ENCODE measurements at regions not wholly inside any gene's neighbourhood (a gene's known extent, or its start where the extent isn't known, plus 50 kb on each side); places are given as distances from the start of the nearest gene placed in this dataset.

DNA sequence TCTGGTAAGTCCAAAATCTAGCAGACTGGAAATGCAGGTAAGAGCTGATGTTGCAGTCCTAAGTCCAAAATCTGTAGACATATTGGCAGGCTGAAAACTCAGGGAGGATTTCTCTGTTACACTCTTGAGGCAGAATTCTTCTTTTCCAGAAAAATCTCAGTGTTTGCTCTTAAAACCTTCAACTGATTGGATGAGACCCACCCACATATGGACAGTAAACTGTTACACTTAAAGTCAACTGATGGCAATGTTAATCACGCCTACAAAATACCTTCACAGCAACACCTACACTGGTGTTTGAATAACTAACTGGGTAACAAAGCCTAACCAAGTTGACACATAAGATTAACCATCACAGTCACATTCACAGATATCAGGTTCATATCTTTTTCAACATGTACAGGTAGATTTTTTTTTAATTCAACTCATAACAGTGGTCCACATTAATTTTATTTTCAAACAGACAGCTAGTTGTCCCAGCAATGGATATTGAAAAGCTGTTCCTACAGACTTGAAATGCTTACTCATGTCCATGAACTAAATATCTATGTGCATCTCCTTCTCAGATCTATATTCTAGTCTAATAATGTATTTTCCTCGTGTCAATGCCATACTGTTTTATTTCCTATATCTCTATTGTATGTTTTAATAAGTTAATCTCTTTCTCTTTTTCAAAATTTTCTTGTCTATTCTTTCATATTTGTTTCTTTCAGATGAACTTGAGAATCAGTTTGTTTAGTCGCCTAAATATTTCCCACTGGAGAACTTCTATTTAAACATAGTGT, 110.1 kb downstream of the TMPRSS5 start (continued):
- TF ChIP-seq IKZF1 (conservative IDR thresholded peaks at IDR 0.05) (no peak), HDAC6 (IDR thresholded peaks at IDR 0.05; ENCODE audit: unreplicated experiment) (no peak)

DNA sequence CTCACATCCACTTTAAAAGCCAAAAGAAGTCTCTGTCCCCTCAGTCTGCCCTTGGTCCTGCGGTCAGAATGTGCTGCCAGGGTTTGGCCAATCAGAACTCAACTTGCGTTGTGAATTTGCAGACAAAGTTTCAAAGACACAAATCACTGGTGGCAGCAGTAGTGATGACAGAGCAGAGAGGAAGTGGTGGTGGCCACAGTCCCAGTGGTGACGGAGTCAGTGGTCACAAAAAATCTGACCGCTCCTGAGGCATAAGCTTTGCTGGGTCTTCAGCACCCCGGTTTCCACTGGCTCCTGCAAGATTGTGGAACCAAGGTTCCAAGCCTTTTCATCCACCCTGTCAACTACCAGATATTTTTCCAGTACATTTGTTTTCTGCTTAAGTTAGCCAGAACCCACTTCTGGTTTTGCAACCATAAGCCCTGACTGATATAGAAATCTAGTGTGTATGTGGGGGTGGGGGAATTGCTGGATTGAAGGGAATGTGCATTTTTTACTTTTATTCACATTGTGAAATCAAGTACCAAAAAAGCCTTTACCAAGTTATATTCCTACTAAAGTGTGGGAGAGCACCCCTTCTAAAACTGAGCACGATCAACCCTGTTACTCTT, 112.3 kb downstream of the TMPRSS5 start:
- Histone ChIP-seq H4K20me1 (ENCODE audit: control insufficient read depth, insufficient read depth) (no peaks in the 10 kb centered on the region), H3K9ac (ENCODE audit: control insufficient read depth, insufficient read depth, low read length) (no peak overlapping the region), H3K27ac (ENCODE audit: control insufficient read depth, insufficient read depth) (no peak overlapping the region), H3K4me2 (ENCODE audit: control insufficient read depth, insufficient read depth) (no peak overlapping the region), H3K36me3 (ENCODE audit: control insufficient read depth in 2 of 2, insufficient read depth in 2 of 2, low read length in 1 of 2) (no peaks in the 10 kb centered on the region), H3K4me3 (no peak overlapping the region), H3K4me1 (ENCODE audit: control insufficient read depth, insufficient read depth, low read length) (no peaks in the 10 kb centered on the region), H2AFZ (ENCODE audit: control insufficient read depth, low read depth, low read length) (no peak overlapping the region), H3K27me3 (replicated peaks in 1 of 2; ENCODE audit: control insufficient read depth in 2 of 2, insufficient read depth in 2 of 2, low read length in 1 of 2) (no peaks in the 10 kb centered on the region; a peak in 1 of 4 replicates), H3K9me3 (replicated peaks; ENCODE audit: control insufficient read depth, insufficient read depth, low read length) (no peaks in the 10 kb centered on the region), H3K79me2 (ENCODE audit: control insufficient read depth, insufficient read depth, low read length) (no peaks in the 10 kb centered on the region)
- ChIA-PET RAD21 (ENCODE audit: unreplicated experiment) (no interaction called here), SMC1A (ENCODE audit: uncharacterized antibody, unreplicated experiment) (no interaction called here), POLR2A (no interaction called here), CTCF (no interaction called here)
- in situ Hi-C loops (cut with MboI) = no loop called here
- FAIRE-seq (no peak), ATAC-seq (peak; percentile 96), DNase-seq (ENCODE audit: low read depth, low spot score) (peak; percentile 25)
- intact Hi-C loops (cut with micrococcal nuclease; ENCODE audit: unreplicated experiment) = no loop called here
- BruUV-seq (replicated peaks) = no TSS peak
- under 1% methylated on average over 6 of the region's 6 CpGs for WGBS (ENCODE audit: insufficient coverage, insufficient replicate concordance, low lambda C conversion rate, missing lambda C conversion rate)
- no peak for TF ChIP-seq ESRRA (IDR thresholded peaks at IDR 0.05; ENCODE audit: low read length)
- no peak for TF ChIP-seq EGR1 (IDR thresholded peaks at IDR 0.05; ENCODE audit: borderline replicate concordance in 1 of 2, low read depth in 2 of 2, low read length in 2 of 2)
- TF ChIP-seq NRF1 (conservative IDR thresholded peaks at IDR 0.05; ENCODE audit: low read depth, low read length) = no peak
- no peak for TF ChIP-seq BRCA1 (IDR thresholded peaks at IDR 0.05; ENCODE audit: low read depth, low read length)
- TF ChIP-seq ZNF274 (IDR thresholded peaks at IDR 0.05; ENCODE audit: insufficient read depth, insufficient read length) = no peak
- TF ChIP-seq POLR2A (IDR thresholded peaks at IDR 0.05; ENCODE audit: low read depth, low read length) = no peak
- TF ChIP-seq, protein P1, sequence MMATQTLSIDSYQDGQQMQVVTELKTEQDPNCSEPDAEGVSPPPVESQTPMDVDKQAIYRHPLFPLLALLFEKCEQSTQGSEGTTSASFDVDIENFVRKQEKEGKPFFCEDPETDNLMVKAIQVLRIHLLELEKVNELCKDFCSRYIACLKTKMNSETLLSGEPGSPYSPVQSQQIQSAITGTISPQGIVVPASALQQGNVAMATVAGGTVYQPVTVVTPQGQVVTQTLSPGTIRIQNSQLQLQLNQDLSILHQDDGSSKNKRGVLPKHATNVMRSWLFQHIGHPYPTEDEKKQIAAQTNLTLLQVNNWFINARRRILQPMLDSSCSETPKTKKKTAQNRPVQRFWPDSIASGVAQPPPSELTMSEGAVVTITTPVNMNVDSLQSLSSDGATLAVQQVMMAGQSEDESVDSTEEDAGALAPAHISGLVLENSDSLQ (IDR thresholded peaks at IDR 0.05) = 0 out of 2 replicates have a peak, but pooled peaks have one; percentile 7
- no peak for TF ChIP-seq TCF12 (IDR thresholded peaks at IDR 0.05; ENCODE audit: low read depth, low read length)
- no peak for TF ChIP-seq LARP7 (IDR thresholded peaks at IDR 0.05)
- TF ChIP-seq RUNX3 (IDR thresholded peaks at IDR 0.05; ENCODE audit: low read length) = peak; percentile 45
- TF ChIP-seq SMAD5 (IDR thresholded peaks at IDR 0.05; ENCODE audit: low read depth) = no peak
- TF ChIP-seq SREBF1 (IDR thresholded peaks at IDR 0.05; ENCODE audit: low read length) = no peak
- TF ChIP-seq KDM1A (IDR thresholded peaks at IDR 0.05; ENCODE audit: borderline replicate concordance) = no peak
- TF ChIP-seq, protein P2, sequence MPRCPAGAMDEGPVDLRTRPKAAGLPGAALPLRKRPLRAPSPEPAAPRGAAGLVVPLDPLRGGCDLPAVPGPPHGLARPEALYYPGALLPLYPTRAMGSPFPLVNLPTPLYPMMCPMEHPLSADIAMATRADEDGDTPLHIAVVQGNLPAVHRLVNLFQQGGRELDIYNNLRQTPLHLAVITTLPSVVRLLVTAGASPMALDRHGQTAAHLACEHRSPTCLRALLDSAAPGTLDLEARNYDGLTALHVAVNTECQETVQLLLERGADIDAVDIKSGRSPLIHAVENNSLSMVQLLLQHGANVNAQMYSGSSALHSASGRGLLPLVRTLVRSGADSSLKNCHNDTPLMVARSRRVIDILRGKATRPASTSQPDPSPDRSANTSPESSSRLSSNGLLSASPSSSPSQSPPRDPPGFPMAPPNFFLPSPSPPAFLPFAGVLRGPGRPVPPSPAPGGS (IDR thresholded peaks at IDR 0.05; ENCODE audit: borderline replicate concordance, insufficient read depth, low read depth, low read length, poor library complexity, severe bottlenecking) = no peak
- TF ChIP-seq SMAD1 (IDR thresholded peaks at IDR 0.05; ENCODE audit: low read depth, partially characterized antibody) = no peak
- no peak for TF ChIP-seq ASH2L (IDR thresholded peaks at IDR 0.05; ENCODE audit: borderline replicate concordance, low read depth)
- TF ChIP-seq EP300 (IDR thresholded peaks at IDR 0.05; ENCODE audit: borderline replicate concordance in 1 of 2, control insufficient read depth in 1 of 2, low read depth in 2 of 2, low read length in 2 of 2) = no peak; a peak in 1 of 4 replicates
- TF ChIP-seq ZNF207 (IDR thresholded peaks at IDR 0.05; ENCODE audit: borderline replicate concordance) = no peak
- no peak for TF ChIP-seq RBBP5 (conservative IDR thresholded peaks at IDR 0.05)
- no peak for TF ChIP-seq EZH2 (IDR thresholded peaks at IDR 0.05; ENCODE audit: borderline replicate concordance, control insufficient read depth, low read depth, low read length)
- TF ChIP-seq SIX5 (IDR thresholded peaks at IDR 0.05; ENCODE audit: low read depth, low read length, severe bottlenecking) = no peak
